Uterus (tissue), 2 donors: ENCODE measurements at regions not wholly inside any gene's neighbourhood (a gene's known extent, or its start where the extent isn't known, plus 50 kb on each side); places are given as distances from the start of the nearest gene placed in this dataset.

Experiments used
- POLR2A ChIP-seq, 2 donors: fragments of 450-650 bp; IDR thresholded peaks; one replicate each; pipeline ENCODE4 v1.6.1; 2016; ENCODE audit warnings: antibody characterized with exemption in 2 of 2, mild to moderate bottlenecking in 1 of 2, moderate library complexity in 1 of 2
- TF ChIP-seq, protein P1 (sequence below), 4 experiments: fragments of 200-600 bp in 2 of 4; fragments of 450-650 bp in 2 of 4; sonication (generic) in 2 of 4; IDR thresholded peaks; one replicate each; pipeline ENCODE4 v1.5.1; 2016 to 2019; ENCODE audit warnings: antibody characterized with exemption in 4 of 4, mild to moderate bottlenecking in 2 of 4, moderate library complexity in 1 of 4

DNA sequence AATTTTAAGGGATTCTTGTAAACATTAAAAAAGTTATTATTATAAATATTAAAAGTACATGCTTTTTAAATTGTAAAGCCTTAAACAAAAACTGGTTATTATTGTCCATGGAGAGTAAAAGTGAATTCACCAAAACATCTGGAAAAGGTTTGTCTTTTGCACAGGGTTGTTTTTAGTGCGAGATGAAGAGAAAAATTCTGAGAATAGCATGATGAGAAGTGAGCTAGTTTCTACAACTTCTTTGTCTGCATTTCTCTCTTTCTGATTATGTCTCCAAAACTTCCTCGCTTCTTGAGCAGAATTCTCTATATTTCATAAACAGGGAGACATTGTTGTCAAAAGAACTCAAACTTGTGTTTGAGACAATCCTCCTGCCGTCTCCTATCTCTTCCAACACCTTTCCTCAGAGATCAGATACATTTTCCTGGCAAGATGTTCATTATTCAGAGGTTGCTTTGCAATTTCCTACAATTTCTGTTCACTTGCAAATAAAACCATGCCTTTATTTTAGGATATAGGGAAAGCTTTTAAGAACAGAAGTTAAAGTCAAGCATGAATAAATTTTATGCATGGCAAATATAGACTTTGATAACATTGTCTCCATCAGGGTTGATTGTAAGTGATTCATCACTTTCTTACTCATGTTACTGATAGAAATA is 372.1 kb upstream of the NPVF start:
- TF ChIP-seq, protein P1, sequence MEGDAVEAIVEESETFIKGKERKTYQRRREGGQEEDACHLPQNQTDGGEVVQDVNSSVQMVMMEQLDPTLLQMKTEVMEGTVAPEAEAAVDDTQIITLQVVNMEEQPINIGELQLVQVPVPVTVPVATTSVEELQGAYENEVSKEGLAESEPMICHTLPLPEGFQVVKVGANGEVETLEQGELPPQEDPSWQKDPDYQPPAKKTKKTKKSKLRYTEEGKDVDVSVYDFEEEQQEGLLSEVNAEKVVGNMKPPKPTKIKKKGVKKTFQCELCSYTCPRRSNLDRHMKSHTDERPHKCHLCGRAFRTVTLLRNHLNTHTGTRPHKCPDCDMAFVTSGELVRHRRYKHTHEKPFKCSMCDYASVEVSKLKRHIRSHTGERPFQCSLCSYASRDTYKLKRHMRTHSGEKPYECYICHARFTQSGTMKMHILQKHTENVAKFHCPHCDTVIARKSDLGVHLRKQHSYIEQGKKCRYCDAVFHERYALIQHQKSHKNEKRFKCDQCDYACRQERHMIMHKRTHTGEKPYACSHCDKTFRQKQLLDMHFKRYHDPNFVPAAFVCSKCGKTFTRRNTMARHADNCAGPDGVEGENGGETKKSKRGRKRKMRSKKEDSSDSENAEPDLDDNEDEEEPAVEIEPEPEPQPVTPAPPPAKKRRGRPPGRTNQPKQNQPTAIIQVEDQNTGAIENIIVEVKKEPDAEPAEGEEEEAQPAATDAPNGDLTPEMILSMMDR (IDR thresholded peaks at IDR 0.05), result no peak
- no peak for TF ChIP-seq POLR2A (IDR thresholded peaks at IDR 0.05)
